B cell (primary cell): ENCODE measurements at regions not wholly inside any gene's neighbourhood (a gene's known extent, or its start where the extent isn't known, plus 50 kb on each side); places are given as distances from the start of the nearest gene placed in this dataset.

Experiments
- ATAC-seq: fragments of 200-7000 bp; cut with Tn5 transposase; one replicate; pipeline ENCODE4 v1.10.0; 2021; ENCODE audit warnings: low read depth, mild to moderate bottlenecking, moderate number of reproducible peaks, moderate library complexity
- CTCF ChIA-PET: fragments of 350-600 bp; sonication (Branson Sonifier 250); formaldehyde crosslinking; loops from one replicate; lab custom pipeline; 2021; ENCODE audit warnings: antibody characterized with exemption, inconsistent platforms; lab: Charles Lee
- POLR2A ChIA-PET: fragments of 350-600 bp; sonication (Branson Sonifier 250); formaldehyde crosslinking; loops from one replicate; lab custom pipeline; 2021; ENCODE audit warnings: antibody characterized with exemption; lab: Charles Lee
- DNase-seq: peaks from one replicate; pipeline ENCODE4 v3.0.0; 2013
- H2AFZ ChIP-seq: 2 replicates; pipeline ENCODE4 v1.6.1; 2012; ENCODE audit warnings: mild to moderate bottlenecking, low read depth, low read length; ENCODE audit not compliant: insufficient read depth, poor library complexity, severe bottlenecking
- H3K27ac ChIP-seq, 2 donors: 1 replicate in 1 of 2; 2 replicates in 1 of 2; pipeline ENCODE4 v1.5.1; 2012 to 2013; ENCODE audit warnings: low read length in 2 of 2, mild to moderate bottlenecking in 2 of 2, moderate library complexity in 1 of 2
- H3K27me3 ChIP-seq, 4 experiments: fragments of 200-600 bp in 1 of 4; sonication (generic) in 1 of 4; replicated peaks in 1 of 4; 1 replicate in 2 of 4; 2 replicates in 2 of 4; pipeline versions ENCODE4 v1.6.1 to v1.7.0; 2013 to 2016; ENCODE audit warnings: low read length in 3 of 4, mild to moderate bottlenecking in 2 of 4, mixed read lengths in 1 of 4, moderate library complexity in 1 of 4; ENCODE audit not compliant: insufficient read depth in 4 of 4, control insufficient read depth in 3 of 4; ENCODE audit errors: control extremely low read depth in 1 of 4
- H3K36me3 ChIP-seq, 2 experiments: replicated peaks in 1 of 2; 1 replicate in 1 of 2; 2 replicates in 1 of 2; pipeline versions ENCODE4 v1.6.1 to v1.7.1; 2013; ENCODE audit warnings: low read length in 1 of 2; ENCODE audit not compliant: insufficient read depth in 2 of 2, control insufficient read depth in 1 of 2; ENCODE audit errors: control extremely low read depth in 1 of 2, extremely low read depth in 1 of 2
- H3K4me1 ChIP-seq, 2 donors: fragments of 200-600 bp in 1 of 2; sonication (generic) in 1 of 2; 1 replicate in 1 of 2; 2 replicates in 1 of 2; pipeline versions ENCODE4 v1.5.1 to v1.6.1; 2013 to 2017; ENCODE audit warnings: low read length in 2 of 2; ENCODE audit not compliant: control insufficient read depth in 2 of 2, insufficient read depth in 2 of 2
- H3K4me2 ChIP-seq: replicated peaks from 2 replicates; pipeline ENCODE3; 2012; ENCODE audit warnings: mild to moderate bottlenecking, low read depth, low read length; ENCODE audit not compliant: poor library complexity, severe bottlenecking
- H3K4me3 ChIP-seq, 5 experiments: fragments of 200-600 bp in 1 of 5; sonication (generic) in 1 of 5; 1 replicate in 3 of 5; 2 replicates in 2 of 5; pipeline versions ENCODE4 v1.5.1 to v1.7.0; 2011 to 2016; ENCODE audit warnings: low read length in 4 of 5, mild to moderate bottlenecking in 4 of 5, low read depth in 2 of 5, control low read depth in 1 of 5, moderate library complexity in 1 of 5; ENCODE audit not compliant: insufficient read depth in 1 of 5; ENCODE audit errors: control extremely low read depth in 1 of 5, extremely low read depth in 1 of 5
- H3K79me2 ChIP-seq: fragments of 200-600 bp; sonication (generic); one replicate; pipeline ENCODE4 v1.6.0; 2016; ENCODE audit warnings: low read length; ENCODE audit not compliant: control insufficient read depth, insufficient read depth
- H3K9ac ChIP-seq: fragments of 200-600 bp; sonication (generic); 2 replicates; pipeline ENCODE4 v1.6.1; 2017; ENCODE audit warnings: mild to moderate bottlenecking, low read length, moderate library complexity
- H3K9me3 ChIP-seq, 3 donors: one replicate each; pipeline versions ENCODE4 v1.6.1 to v1.7.1; 2013; ENCODE audit warnings: low read length in 2 of 3; ENCODE audit not compliant: control insufficient read depth in 2 of 3, insufficient read depth in 1 of 3; ENCODE audit errors: control extremely low read depth in 1 of 3
- H4K20me1 ChIP-seq: 2 replicates; pipeline ENCODE4 v1.6.0; 2012; ENCODE audit warnings: mild to moderate bottlenecking, low read length; ENCODE audit not compliant: insufficient read depth, control insufficient read depth, poor library complexity, severe bottlenecking
- H3K27ac Mint-ChIP-seq: one replicate; pipeline ENCODE4 v1.8.0; 2021; ENCODE audit warnings: mixed read lengths
- H3K27me3 Mint-ChIP-seq: one replicate; pipeline ENCODE4 v1.8.0; 2021; ENCODE audit warnings: mixed read lengths
- H3K4me1 Mint-ChIP-seq: one replicate; pipeline ENCODE4 v1.8.0; 2021; ENCODE audit warnings: mixed read lengths
- H3K4me3 Mint-ChIP-seq: one replicate; pipeline ENCODE4 v1.8.0; 2021; ENCODE audit warnings: mixed read lengths
- H3K9me3 Mint-ChIP-seq: one replicate; pipeline ENCODE4 v1.8.0; 2022; ENCODE audit warnings: mixed read lengths; ENCODE audit not compliant: insufficient read depth
- EZH2 ChIP-seq: IDR thresholded peaks from 2 replicates; pipeline ENCODE4 v1.6.1; 2012; ENCODE audit warnings: borderline replicate concordance, low read depth, mild to moderate bottlenecking, moderate library complexity, low read length; ENCODE audit not compliant: insufficient read depth, poor library complexity, severe bottlenecking
- WGBS: methylation state at CpG from one replicate; pipeline ENCODE4 v1.1.5; 2013; ENCODE audit warnings: missing lambda C conversion rate; ENCODE audit not compliant: insufficient coverage; 5-methylcytosine and 5-hydroxymethylcytosine counted together
- intact Hi-C: fragments of 100-400 bp; cut with micrococcal nuclease; formaldehyde crosslinking; loops from one replicate; pipeline ENCODE4 v1.10.0; 2022
- TF ChIP-seq, protein P1 (sequence below): fragments of 200-600 bp; IDR thresholded peaks from one replicate; pipeline ENCODE4 v1.8.0; 2022; ENCODE audit warnings: antibody characterized with exemption, mild to moderate bottlenecking

DNA sequence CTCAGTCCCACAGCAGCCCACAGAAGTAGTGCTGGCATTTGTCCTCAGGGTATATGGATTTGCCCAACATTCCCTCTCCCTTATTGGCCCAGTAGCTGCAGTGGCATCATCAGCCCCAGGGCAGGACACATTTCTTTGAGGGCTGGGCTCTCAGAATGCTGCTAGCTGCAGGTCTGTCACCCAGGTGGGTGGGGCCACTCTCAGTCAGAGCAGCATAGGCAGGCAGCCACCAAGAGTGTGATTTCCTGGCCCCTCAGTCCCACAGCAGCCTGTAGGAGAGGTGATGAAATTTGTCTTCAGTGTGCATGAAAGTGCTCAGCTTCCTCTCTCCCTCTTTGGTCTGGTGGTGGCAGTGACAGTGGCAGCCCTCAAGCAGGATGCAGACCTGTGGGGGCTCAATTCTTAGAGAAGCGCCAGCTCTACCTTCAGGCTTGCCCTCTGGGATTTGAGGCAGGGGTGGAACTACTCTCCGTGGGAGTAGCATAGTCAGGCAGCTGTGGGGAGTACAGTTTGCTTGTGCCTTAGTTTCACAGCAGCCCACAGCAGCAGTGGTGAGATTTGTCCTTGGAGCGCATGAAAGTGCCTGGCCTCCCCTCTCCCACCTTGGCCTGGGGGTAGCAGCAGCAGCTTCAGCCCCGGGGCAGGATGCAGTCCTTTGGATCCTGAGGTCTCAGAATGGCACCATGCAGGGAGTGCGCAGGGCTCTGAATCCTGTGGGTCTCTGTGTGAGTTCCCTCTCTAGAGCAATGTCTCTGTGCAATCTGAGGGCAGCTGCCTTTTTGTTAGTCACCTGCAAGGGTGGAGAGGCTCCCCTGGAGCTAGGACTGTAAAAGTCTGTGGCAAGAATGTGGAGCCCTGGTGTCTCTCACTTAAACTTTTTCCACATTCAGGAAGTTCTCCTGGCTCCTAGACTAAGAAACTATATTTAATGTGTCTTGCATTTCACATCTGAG is 1229.1 kb downstream of the ROBO2 start:
- intact Hi-C loops: no loop called here
- Histone ChIP-seq H3K9me3 (peaks cover 0 to 19% (median 11%) of the 10 kb centered on the region in 3 donors), H2AFZ (no peak overlapping the region), H4K20me1 (no peaks in the 10 kb centered on the region), H3K4me1 (no peaks in the 10 kb centered on the region), H3K9ac (no peak overlapping the region), H3K79me2 (no peaks in the 10 kb centered on the region), H3K4me3 (no peak overlapping the region), H3K4me2 (no peak overlapping the region), H3K27ac (no peak overlapping the region), H3K27me3 (no peaks in the 10 kb centered on the region), H3K36me3 (no peaks in the 10 kb centered on the region)
- H3K4me3 Mint-ChIP-seq: no peak overlapping the region
- POLR2A ChIA-PET: no interaction called here
- CTCF ChIA-PET: no interaction called here
- no peak for ATAC-seq
- H3K9me3 Mint-ChIP-seq: peaks cover 2% of the 10 kb centered on the region
- DNase-seq: no peak
- no peak overlapping the region for H3K27ac Mint-ChIP-seq
- TF ChIP-seq, protein P1, sequence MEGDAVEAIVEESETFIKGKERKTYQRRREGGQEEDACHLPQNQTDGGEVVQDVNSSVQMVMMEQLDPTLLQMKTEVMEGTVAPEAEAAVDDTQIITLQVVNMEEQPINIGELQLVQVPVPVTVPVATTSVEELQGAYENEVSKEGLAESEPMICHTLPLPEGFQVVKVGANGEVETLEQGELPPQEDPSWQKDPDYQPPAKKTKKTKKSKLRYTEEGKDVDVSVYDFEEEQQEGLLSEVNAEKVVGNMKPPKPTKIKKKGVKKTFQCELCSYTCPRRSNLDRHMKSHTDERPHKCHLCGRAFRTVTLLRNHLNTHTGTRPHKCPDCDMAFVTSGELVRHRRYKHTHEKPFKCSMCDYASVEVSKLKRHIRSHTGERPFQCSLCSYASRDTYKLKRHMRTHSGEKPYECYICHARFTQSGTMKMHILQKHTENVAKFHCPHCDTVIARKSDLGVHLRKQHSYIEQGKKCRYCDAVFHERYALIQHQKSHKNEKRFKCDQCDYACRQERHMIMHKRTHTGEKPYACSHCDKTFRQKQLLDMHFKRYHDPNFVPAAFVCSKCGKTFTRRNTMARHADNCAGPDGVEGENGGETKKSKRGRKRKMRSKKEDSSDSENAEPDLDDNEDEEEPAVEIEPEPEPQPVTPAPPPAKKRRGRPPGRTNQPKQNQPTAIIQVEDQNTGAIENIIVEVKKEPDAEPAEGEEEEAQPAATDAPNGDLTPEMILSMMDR: no peak
- no peak for TF ChIP-seq EZH2
- 67% methylated on average over 5 of the region's 5 CpGs for WGBS
- no peaks in the 10 kb centered on the region for H3K4me1 Mint-ChIP-seq
- H3K27me3 Mint-ChIP-seq: no peaks in the 10 kb centered on the region

DNA sequence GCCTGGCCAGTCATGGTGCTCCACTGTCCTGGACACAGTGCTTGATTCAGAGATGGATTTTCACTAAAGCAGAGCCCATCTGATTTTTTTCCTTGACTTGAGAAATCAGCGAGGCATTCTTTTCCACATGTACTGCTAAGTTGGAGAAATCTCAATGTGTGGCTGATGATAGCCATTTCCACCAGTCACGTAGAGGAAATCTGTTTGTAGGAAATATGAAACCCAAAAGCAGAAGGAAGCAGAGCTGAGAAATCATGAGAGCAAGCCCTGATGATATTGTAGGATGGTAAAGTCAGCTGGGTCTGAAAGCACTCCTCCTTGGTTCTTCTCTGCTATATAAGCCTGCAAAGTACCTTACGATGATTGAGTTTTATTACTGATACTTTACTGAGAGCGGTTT is 1233.4 kb downstream of the ROBO2 start:
- Histone ChIP-seq H3K9ac (no peak overlapping the region), H3K4me3 (no peak overlapping the region), H3K4me1 (no peaks in the 10 kb centered on the region), H3K4me2 (no peak overlapping the region), H3K27me3 (no peaks in the 10 kb centered on the region), H3K36me3 (no peaks in the 10 kb centered on the region), H2AFZ (no peak overlapping the region), H3K79me2 (no peaks in the 10 kb centered on the region), H3K9me3 (peaks cover 0 to 10% (median 0%) of the 10 kb centered on the region in 3 donors), H4K20me1 (no peaks in the 10 kb centered on the region), H3K27ac (no peak overlapping the region)
- CTCF ChIA-PET: no interaction called here
- ATAC-seq: no peak
- Mint-ChIP-seq H3K4me3 (no peak overlapping the region), H3K4me1 (no peaks in the 10 kb centered on the region), H3K27ac (no peak overlapping the region), H3K9me3 (peaks cover 4% of the 10 kb centered on the region), H3K27me3 (no peaks in the 10 kb centered on the region)
- no peak for TF ChIP-seq EZH2
- TF ChIP-seq, protein P1: no peak
- POLR2A ChIA-PET: no interaction called here
- intact Hi-C loops: no loop called here
- no peak for DNase-seq
- 0% methylated on average over 1 of the region's 4 CpGs for WGBS
